ENCODE measurements at regions not wholly inside any gene's neighbourhood (a gene's known extent, or its start where the extent isn't known, plus 50 kb on each side); places are given as distances from the start of the nearest gene placed in this dataset.

- no peak for ATAC-seq
- H3K9me3 ChIP-seq, result no peaks in the 10 kb centered on the region
- intact Hi-C loops (cut with DNase I), result no loop called here
- TF ChIP-seq CTCF (IDR thresholded peaks at IDR 0.05), result no peak
- H3K4me3 ChIP-seq, result no peak overlapping the region
- no peak overlapping the region for H3K27ac ChIP-seq
- no peaks in the 10 kb centered on the region for H3K27me3 ChIP-seq
- DNase-seq, result no peak
- H3K36me3 ChIP-seq, result no peaks in the 10 kb centered on the region
- H3K4me1 ChIP-seq, result no peaks in the 10 kb centered on the region
These were observed 230.1 kb upstream of the MOCS1 start for GRCh38 chr6:40164345-40164755.

GRCh38 chr6:40163924-40164323, 229.7 kb upstream of the MOCS1 start:
- DNase-seq (no peak), ATAC-seq (no peak)
- Histone ChIP-seq H3K9me3 (no peaks in the 10 kb centered on the region), H3K4me1 (no peaks in the 10 kb centered on the region), H3K27me3 (no peaks in the 10 kb centered on the region), H3K27ac (no peak overlapping the region), H3K4me3 (no peak overlapping the region), H3K36me3 (no peaks in the 10 kb centered on the region)
- intact Hi-C loops (cut with DNase I), result no loop called here
- no peak for TF ChIP-seq CTCF (IDR thresholded peaks at IDR 0.05)

GRCh38 chr6:40162074-40162473, 227.8 kb upstream of the MOCS1 start:
- Histone ChIP-seq H3K9me3 (no peaks in the 10 kb centered on the region), H3K4me1 (no peaks in the 10 kb centered on the region), H3K4me3 (no peak overlapping the region), H3K36me3 (no peaks in the 10 kb centered on the region), H3K27me3 (no peaks in the 10 kb centered on the region), H3K27ac (no peak overlapping the region)
- peak; percentile 60 for ATAC-seq
- TF ChIP-seq CTCF (IDR thresholded peaks at IDR 0.05), result no peak
- intact Hi-C loops (cut with DNase I), result no loop called here
- no peak for DNase-seq

GRCh38 chr6:40160826-40161225, 226.6 kb upstream of the MOCS1 start:
- no peaks in the 10 kb centered on the region for H3K4me1 ChIP-seq
- no peak overlapping the region for H3K4me3 ChIP-seq
- intact Hi-C loops (cut with DNase I), result no loop called here
- H3K36me3 ChIP-seq, result no peaks in the 10 kb centered on the region
- no peak for ATAC-seq
- H3K27ac ChIP-seq, result no peak overlapping the region
- no peaks in the 10 kb centered on the region for H3K27me3 ChIP-seq
- no peak for TF ChIP-seq CTCF (IDR thresholded peaks at IDR 0.05)
- DNase-seq, result no peak
- no peaks in the 10 kb centered on the region for H3K9me3 ChIP-seq

GRCh38 chr6:40159865-40160264, 225.6 kb upstream of the MOCS1 start:
- ATAC-seq (no peak), DNase-seq (no peak)
- no peaks in the 10 kb centered on the region for H3K4me1 ChIP-seq
- no peak for TF ChIP-seq CTCF (IDR thresholded peaks at IDR 0.05)
- no peaks in the 10 kb centered on the region for H3K27me3 ChIP-seq
- H3K9me3 ChIP-seq, result no peaks in the 10 kb centered on the region
- H3K27ac ChIP-seq, result no peak overlapping the region
- H3K36me3 ChIP-seq, result no peaks in the 10 kb centered on the region
- intact Hi-C loops (cut with DNase I), result no loop called here
- no peak overlapping the region for H3K4me3 ChIP-seq

GRCh38 chr6:40152701-40153436, 218.6 kb upstream of the MOCS1 start:
- Histone ChIP-seq H3K4me1 (no peaks in the 10 kb centered on the region), H3K36me3 (no peaks in the 10 kb centered on the region), H3K9me3 (no peaks in the 10 kb centered on the region), H3K4me3 (no peak overlapping the region), H3K27me3 (no peaks in the 10 kb centered on the region), H3K27ac (no peak overlapping the region)
- intact Hi-C loops (cut with DNase I), result no loop called here
- ATAC-seq (no peak), DNase-seq (no peak)
- TF ChIP-seq CTCF (IDR thresholded peaks at IDR 0.05), result no peak
